IPS DF 19.7 (cell line): ENCODE measurements at regions not wholly inside any gene's neighbourhood (a gene's known extent, or its start where the extent isn't known, plus 50 kb on each side); places are given as distances from the start of the nearest gene placed in this dataset.

Experiments used
- DNase-seq: peaks from one replicate; pipeline ENCODE4 v3.0.0-alpha.2; 2013; ENCODE audit warnings: low read depth, low spot score

GRCh38 chr18:2348003-2348402 lies 223.3 kb downstream of the METTL4 start:
- no peak for DNase-seq

- no peak for DNase-seq
These were observed 220.0 kb downstream of the METTL4 start for GRCh38 chr18:2351126-2351850.

GRCh38 chr18:2354292-2354691 lies 217.0 kb downstream of the METTL4 start:
- DNase-seq, result no peak

GRCh38 chr18:2356906-2357305 lies 214.4 kb downstream of the METTL4 start:
- DNase-seq, result no peak

GRCh38 chr18:2360861-2361260 lies 210.4 kb downstream of the METTL4 start:
- no peak for DNase-seq

GRCh38 chr18:2368102-2368501 lies 203.2 kb downstream of the METTL4 start:
- no peak for DNase-seq

- no peak for DNase-seq
These were observed 194.6 kb downstream of the METTL4 start for GRCh38 chr18:2376707-2377106.

GRCh38 chr18:2380101-2380500 lies 191.2 kb downstream of the METTL4 start:
- no peak for DNase-seq

- no peak for DNase-seq
These were observed 189.8 kb downstream of the METTL4 start for GRCh38 chr18:2381539-2381938.

GRCh38 chr18:2387588-2387987 lies 183.7 kb downstream of the METTL4 start:
- no peak for DNase-seq

- DNase-seq, result no peak
These were observed 181.1 kb downstream of the METTL4 start for GRCh38 chr18:2390158-2390557.

- no peak for DNase-seq
These were observed 179.8 kb downstream of the METTL4 start for GRCh38 chr18:2391470-2391869.

- no peak for DNase-seq
These were observed 178.9 kb downstream of the METTL4 start for GRCh38 chr18:2392446-2392845.

GRCh38 chr18:2394684-2395083 lies 176.6 kb downstream of the METTL4 start:
- no peak for DNase-seq

- DNase-seq, result no peak
These were observed 175.7 kb downstream of the METTL4 start for GRCh38 chr18:2395427-2396161.

GRCh38 chr18:2396162-2396505 lies 175.2 kb downstream of the METTL4 start:
- no peak for DNase-seq

- no peak for DNase-seq
These were observed 170.6 kb downstream of the METTL4 start for GRCh38 chr18:2400701-2401196.

- DNase-seq, result no peak
These were observed 169.2 kb downstream of the METTL4 start for GRCh38 chr18:2402084-2402483.

- no peak for DNase-seq
These were observed 164.8 kb downstream of the METTL4 start for GRCh38 chr18:2406544-2406943.

- no peak for DNase-seq
These were observed 163.3 kb downstream of the METTL4 start for GRCh38 chr18:2407961-2408360.

- DNase-seq, result no peak
These were observed 161.4 kb downstream of the METTL4 start for GRCh38 chr18:2409906-2410305.

GRCh38 chr18:2410688-2411087 lies 160.6 kb downstream of the METTL4 start:
- no peak for DNase-seq

- DNase-seq, result no peak
These were observed 159.8 kb downstream of the METTL4 start for GRCh38 chr18:2411381-2411960.
